Breast epithelium (tissue), 3 donors: ENCODE measurements at regions not wholly inside any gene's neighbourhood (a gene's known extent, or its start where the extent isn't known, plus 50 kb on each side); places are given as distances from the start of the nearest gene placed in this dataset.

Source experiments
- CTCF ChIP-seq, 3 donors: fragments of 450-650 bp; IDR thresholded peaks; one replicate each; pipeline ENCODE4 v1.5.1; 2016 to 2017; ENCODE audit warnings: antibody characterized with exemption in 3 of 3, mild to moderate bottlenecking in 3 of 3, moderate library complexity in 3 of 3
- POLR2A ChIP-seq: fragments of 450-650 bp; IDR thresholded peaks from one replicate; pipeline ENCODE4 v1.6.1; 2016; ENCODE audit warnings: antibody characterized with exemption, mild to moderate bottlenecking, moderate library complexity

DNA sequence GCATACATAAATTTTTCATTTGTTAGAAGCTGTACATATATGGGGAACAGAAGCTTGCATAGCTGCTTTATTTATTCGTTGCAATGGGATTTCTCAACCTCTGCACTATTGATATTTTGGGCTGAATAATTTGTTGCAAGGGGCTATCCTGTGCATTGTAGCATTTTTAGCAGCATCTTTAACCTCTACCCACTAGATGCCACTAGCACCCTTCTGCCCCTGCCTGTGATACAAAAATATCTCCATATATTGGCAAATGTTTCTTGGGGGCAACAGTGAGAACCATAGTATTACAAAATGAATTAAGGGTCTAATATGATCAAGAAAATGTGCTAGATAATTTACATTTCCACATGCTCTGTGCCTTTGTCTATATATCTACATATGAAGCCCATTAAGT, 1401.0 kb downstream of the CDH11 start:
- TF ChIP-seq CTCF (IDR thresholded peaks at IDR 0.05), result no peak
- TF ChIP-seq POLR2A, result no peak
